ENCODE measurements at regions not wholly inside any gene's neighbourhood (a gene's known extent, or its start where the extent isn't known, plus 50 kb on each side); places are given as distances from the start of the nearest gene placed in this dataset.

- H3K4me1 ChIP-seq: peaks cover 51 to 59% (median 56%) of the 10 kb centered on the region in 4 donors
- intact Hi-C loops (cut with DNase I; ENCODE audit: low total_unique reads): no loop called here
- no peak overlapping the region for H3K27ac ChIP-seq
- DNase-seq: peak in 1 of 2 donors; percentile 25
- peaks cover 53 to 100% (median 83%) of the 10 kb centered on the region in 3 donors for H3K27me3 ChIP-seq
- WGBS, 5 donors: 4 to 7% (median 5%) methylated on average over 53 to 62 of the region's 62 CpGs
- no peaks in the 10 kb centered on the region for H3K36me3 ChIP-seq
- TF ChIP-seq POLR2A (IDR thresholded peaks at IDR 0.05) (no peak), POLR2AphosphoS5 (IDR thresholded peaks at IDR 0.05) (no peak)
- H3K9me3 ChIP-seq: no peaks in the 10 kb centered on the region
- H3K4me3 ChIP-seq: peak overlapping the region; percentile 22 to 43 (median 32)
These were observed 75.9 kb downstream of the INSIG1 start for GRCh38 chr7:155373359-155374273.

DNA sequence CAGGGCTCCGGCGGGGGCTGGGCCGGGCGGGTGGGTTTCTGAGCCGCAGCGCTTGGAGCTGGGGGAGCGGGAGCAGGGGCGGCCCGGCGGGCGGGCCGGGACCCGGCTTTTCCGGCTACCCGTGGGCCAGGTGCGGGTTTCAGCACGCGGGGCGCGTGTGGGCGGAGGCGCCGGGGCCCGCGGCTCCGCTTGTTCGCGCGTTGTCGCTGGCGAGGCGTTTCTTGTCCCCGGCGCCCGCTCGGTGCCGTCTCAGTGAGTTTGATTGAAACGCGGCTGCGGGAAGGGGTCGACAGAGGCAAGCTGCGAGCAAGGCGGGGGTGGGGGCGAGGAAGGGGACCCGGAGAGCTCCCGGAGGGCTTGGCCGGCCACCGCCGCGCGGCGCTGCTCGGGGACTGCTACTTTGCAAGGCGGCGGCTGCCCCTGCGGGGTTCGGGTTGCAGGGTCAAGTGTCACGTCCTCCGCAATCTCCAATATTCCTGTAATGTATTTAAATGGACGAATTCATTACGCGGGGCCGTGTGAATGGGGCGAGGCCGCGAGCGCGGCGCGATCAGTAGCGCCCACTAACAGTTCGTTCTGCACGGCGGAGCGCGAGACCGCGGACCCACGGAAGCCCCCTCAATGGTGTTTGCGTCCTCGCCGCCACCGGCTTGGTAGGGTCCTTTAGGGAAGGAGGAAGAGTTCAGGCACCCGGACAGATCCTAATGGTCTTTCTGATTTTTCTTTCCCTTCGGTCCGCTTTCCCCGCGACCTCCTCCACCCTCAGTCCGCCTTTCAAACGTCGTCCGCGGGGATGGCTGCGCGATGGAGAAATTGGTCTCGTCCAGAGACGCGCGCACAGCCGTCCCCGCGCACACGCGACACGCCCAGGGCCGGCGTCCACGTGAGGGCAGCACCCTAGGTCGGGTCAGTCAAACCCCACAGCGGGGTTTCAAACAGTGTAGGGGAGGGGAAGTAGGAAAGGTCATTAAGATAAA lies 76.9 kb downstream of the INSIG1 start:
- peak in 1 of 2 donors; percentile 22 for DNase-seq
- WGBS, 5 donors: 2 to 5% (median 2%) methylated on average over 64 to 110 of the region's 110 CpGs
- H3K4me1 ChIP-seq: peaks cover 51 to 59% (median 56%) of the 10 kb centered on the region in 4 donors

DNA sequence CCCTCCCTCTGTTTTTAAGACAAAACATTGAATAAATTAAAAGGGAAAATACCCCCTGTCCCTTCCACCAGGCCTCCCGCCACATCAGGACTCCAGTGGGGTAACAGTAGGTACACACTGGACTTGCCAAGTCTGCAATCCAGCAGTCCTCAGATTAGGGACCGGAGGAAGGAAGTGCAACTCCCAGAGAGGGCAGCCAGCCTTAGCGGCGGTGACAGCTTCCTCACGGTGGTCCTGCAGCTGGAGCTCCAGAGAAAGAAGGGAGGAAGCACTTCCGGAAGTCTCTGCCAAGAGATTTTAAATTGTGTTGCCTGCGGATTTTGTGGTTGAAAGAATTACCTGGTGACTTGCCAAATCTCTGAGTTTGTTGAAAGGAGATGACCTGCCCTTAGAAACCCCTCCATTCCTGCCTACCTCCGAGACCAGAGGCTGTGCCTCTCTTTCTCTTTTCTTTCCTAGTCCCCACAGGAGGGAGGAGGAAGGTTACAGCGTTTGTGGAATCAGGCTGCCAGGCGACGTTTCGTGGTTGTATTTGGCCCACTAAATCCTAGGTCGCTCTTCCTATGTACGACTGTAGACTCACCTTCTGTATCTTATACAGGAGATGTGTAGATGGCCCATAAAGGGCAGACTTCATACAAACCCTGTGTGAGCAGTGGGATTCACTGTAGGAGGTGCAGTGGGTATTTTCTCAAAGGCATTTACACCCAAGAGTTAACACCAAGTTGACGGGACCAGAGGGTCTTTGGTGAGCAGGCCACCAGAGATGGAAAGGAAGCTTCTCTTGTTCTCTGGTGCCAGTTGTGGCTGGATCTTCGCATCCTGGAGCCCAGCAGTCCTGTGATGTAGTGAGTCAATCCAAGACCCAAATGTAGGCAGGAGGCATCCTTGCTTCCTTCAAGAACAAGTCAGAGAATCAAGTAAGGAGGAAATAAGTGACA lies 77.9 kb downstream of the INSIG1 start:
- H3K27ac ChIP-seq: no peak overlapping the region
- peaks cover 66 to 100% (median 96%) of the 10 kb centered on the region in 3 donors for H3K27me3 ChIP-seq
- H3K4me3 ChIP-seq: peak overlapping the region in 1 of 4 donors; percentile 43
- peak in 1 of 2 donors; percentile 53 for DNase-seq
- H3K9me3 ChIP-seq: no peaks in the 10 kb centered on the region
- 6 to 12% (median 10%) methylated on average over 16 of the region's 16 CpGs for WGBS, 5 donors
- no peaks in the 10 kb centered on the region for H3K36me3 ChIP-seq
- TF ChIP-seq POLR2AphosphoS5 (IDR thresholded peaks at IDR 0.05): no peak
- TF ChIP-seq POLR2A (IDR thresholded peaks at IDR 0.05): no peak
- TF ChIP-seq EP300 (IDR thresholded peaks at IDR 0.05): no peak
- no peak for TF ChIP-seq CTCF (IDR thresholded peaks at IDR 0.05)
- intact Hi-C loops (cut with DNase I; ENCODE audit: low total_unique reads): no loop called here
- peaks cover 55 to 66% (median 64%) of the 10 kb centered on the region in 4 donors for H3K4me1 ChIP-seq

More for the DNA sequence above, 76.9 kb downstream of the INSIG1 start:
- Histone ChIP-seq H3K27ac (no peak overlapping the region), H3K36me3 (no peaks in the 10 kb centered on the region), H3K27me3 (peaks cover 62 to 100% (median 92%) of the 10 kb centered on the region in 3 donors), H3K9me3 (no peaks in the 10 kb centered on the region), H3K4me3 (peak overlapping the region; percentile 22 to 43 (median 32))
- TF ChIP-seq CTCF (IDR thresholded peaks at IDR 0.05) (no peak), POLR2AphosphoS5 (IDR thresholded peaks at IDR 0.05) (no peak), EP300 (IDR thresholded peaks at IDR 0.05) (no peak), POLR2A (IDR thresholded peaks at IDR 0.05) (no peak)
- intact Hi-C loops (cut with DNase I; ENCODE audit: low total_unique reads): no loop called here

DNA sequence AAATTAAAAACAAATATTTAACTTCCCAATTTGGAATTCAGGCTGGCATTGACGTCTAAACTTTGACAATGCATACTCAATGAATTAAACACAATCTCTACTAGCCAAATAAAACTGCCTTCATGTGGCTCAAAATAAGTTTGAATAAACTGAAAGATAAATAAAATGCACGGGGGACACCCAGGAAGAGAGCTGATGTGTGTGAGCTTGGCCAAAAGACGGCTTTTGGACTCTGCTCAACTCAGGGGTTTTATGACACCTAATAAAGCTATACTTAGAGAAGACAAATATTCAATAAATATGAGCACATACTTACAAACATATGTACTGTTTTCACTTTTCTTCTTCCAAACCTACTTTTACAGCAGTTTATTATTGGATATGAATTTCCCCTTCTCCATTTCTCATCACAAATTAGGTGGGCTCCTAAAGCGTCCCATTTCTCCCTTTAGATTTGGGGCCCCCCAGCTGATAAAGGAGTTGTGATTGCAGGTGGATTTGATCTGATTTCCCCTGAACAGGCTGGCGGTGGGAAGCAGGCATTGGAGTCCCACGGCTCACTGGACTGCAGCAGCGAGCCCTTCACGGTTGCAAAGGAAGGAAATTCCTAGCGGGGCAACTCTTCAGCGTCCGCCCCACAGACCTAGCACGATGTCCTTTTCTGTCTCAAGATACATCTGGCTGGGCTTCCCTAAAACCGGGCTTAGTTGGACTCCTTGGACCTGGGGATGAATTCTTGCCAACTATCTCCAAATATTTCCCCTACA lies 79.6 kb downstream of the INSIG1 start:
- 5 to 9% (median 6%) methylated on average over 13 of the region's 13 CpGs for WGBS, 5 donors
- intact Hi-C loops (cut with DNase I; ENCODE audit: low total_unique reads): no loop called here
- TF ChIP-seq POLR2A (IDR thresholded peaks at IDR 0.05) (no peak), POLR2AphosphoS5 (IDR thresholded peaks at IDR 0.05) (no peak), CTCF (IDR thresholded peaks at IDR 0.05) (no peak), EP300 (IDR thresholded peaks at IDR 0.05) (no peak)
- no peak for DNase-seq
- peaks cover 67 to 100% (median 99%) of the 10 kb centered on the region in 3 donors for H3K27me3 ChIP-seq
- no peaks in the 10 kb centered on the region for H3K36me3 ChIP-seq
- peaks cover 63 to 75% (median 72%) of the 10 kb centered on the region in 4 donors for H3K4me1 ChIP-seq
- peak overlapping the region; percentile 8 to 40 (median 14) for H3K4me3 ChIP-seq
- no peaks in the 10 kb centered on the region for H3K9me3 ChIP-seq
- H3K27ac ChIP-seq: no peak overlapping the region
